ENCODE measurements at regions not wholly inside any gene's neighbourhood (a gene's known extent, or its start where the extent isn't known, plus 50 kb on each side); places are given as distances from the start of the nearest gene placed in this dataset.

DNA sequence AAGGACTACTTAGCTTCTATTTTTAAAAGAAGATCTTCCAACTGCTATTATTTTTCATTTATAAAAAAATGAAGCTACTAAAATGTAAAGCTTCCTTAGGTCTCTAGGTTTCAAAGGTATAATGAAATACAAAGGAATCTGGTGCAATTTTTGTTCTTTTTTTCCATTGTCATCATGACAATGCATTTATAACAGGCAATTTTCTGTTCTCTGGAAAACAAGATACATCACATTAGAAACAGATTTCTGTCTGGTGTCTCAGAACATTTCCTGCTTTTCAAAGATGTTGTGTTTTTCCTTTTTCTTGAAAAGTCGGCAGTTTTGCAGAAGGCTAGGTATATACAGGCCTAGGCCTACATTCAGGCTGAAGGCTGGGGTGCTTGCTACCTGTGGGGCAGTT lies 63.6 kb upstream of the ATP8A1 start:
- no peak overlapping the region for H2AFZ ChIP-seq (ENCODE audit: low read depth, low read length)
- H3K27me3 ChIP-seq (ENCODE audit: insufficient read depth, low read depth, low read length): no peaks in the 10 kb centered on the region
- no peak overlapping the region for H3K4me2 ChIP-seq (ENCODE audit: low read length)
- H3K9me3 ChIP-seq (ENCODE audit: low read length): no peaks in the 10 kb centered on the region
- TF ChIP-seq MXI1 (conservative IDR thresholded peaks at IDR 0.05; ENCODE audit: poor library complexity, severe bottlenecking) (no peak), POLR2AphosphoS5 (IDR thresholded peaks at IDR 0.05) (no peak), TAF1 (IDR thresholded peaks at IDR 0.05; ENCODE audit: low read depth) (no peak), EP300 (conservative IDR thresholded peaks at IDR 0.05; ENCODE audit: poor library complexity, severe bottlenecking) (no peak), SMC3 (conservative IDR thresholded peaks at IDR 0.05; ENCODE audit: poor library complexity) (no peak), EZH2 (IDR thresholded peaks at IDR 0.05; ENCODE audit: borderline replicate concordance, insufficient read depth, low read length, poor library complexity, severe bottlenecking) (no peak), RAD21 (conservative IDR thresholded peaks at IDR 0.05) (no peak)
- TF ChIP-seq, protein P1, sequence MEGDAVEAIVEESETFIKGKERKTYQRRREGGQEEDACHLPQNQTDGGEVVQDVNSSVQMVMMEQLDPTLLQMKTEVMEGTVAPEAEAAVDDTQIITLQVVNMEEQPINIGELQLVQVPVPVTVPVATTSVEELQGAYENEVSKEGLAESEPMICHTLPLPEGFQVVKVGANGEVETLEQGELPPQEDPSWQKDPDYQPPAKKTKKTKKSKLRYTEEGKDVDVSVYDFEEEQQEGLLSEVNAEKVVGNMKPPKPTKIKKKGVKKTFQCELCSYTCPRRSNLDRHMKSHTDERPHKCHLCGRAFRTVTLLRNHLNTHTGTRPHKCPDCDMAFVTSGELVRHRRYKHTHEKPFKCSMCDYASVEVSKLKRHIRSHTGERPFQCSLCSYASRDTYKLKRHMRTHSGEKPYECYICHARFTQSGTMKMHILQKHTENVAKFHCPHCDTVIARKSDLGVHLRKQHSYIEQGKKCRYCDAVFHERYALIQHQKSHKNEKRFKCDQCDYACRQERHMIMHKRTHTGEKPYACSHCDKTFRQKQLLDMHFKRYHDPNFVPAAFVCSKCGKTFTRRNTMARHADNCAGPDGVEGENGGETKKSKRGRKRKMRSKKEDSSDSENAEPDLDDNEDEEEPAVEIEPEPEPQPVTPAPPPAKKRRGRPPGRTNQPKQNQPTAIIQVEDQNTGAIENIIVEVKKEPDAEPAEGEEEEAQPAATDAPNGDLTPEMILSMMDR (IDR thresholded peaks at IDR 0.05; ENCODE audit: poor library complexity, severe bottlenecking): no peak
- TF ChIP-seq, protein P2, sequence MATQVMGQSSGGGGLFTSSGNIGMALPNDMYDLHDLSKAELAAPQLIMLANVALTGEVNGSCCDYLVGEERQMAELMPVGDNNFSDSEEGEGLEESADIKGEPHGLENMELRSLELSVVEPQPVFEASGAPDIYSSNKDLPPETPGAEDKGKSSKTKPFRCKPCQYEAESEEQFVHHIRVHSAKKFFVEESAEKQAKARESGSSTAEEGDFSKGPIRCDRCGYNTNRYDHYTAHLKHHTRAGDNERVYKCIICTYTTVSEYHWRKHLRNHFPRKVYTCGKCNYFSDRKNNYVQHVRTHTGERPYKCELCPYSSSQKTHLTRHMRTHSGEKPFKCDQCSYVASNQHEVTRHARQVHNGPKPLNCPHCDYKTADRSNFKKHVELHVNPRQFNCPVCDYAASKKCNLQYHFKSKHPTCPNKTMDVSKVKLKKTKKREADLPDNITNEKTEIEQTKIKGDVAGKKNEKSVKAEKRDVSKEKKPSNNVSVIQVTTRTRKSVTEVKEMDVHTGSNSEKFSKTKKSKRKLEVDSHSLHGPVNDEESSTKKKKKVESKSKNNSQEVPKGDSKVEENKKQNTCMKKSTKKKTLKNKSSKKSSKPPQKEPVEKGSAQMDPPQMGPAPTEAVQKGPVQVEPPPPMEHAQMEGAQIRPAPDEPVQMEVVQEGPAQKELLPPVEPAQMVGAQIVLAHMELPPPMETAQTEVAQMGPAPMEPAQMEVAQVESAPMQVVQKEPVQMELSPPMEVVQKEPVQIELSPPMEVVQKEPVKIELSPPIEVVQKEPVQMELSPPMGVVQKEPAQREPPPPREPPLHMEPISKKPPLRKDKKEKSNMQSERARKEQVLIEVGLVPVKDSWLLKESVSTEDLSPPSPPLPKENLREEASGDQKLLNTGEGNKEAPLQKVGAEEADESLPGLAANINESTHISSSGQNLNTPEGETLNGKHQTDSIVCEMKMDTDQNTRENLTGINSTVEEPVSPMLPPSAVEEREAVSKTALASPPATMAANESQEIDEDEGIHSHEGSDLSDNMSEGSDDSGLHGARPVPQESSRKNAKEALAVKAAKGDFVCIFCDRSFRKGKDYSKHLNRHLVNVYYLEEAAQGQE (IDR thresholded peaks at IDR 0.05; ENCODE audit: borderline replicate concordance): no peak
- H3K9me2 ChIP-seq (ENCODE audit: insufficient read depth, low read length): no peaks in the 10 kb centered on the region
- no peaks in the 10 kb centered on the region for H4K20me1 ChIP-seq (ENCODE audit: insufficient read depth)
- no peak overlapping the region for H3K9ac ChIP-seq (ENCODE audit: low read length)
- no peaks in the 10 kb centered on the region for H3F3A ChIP-seq (ENCODE audit: insufficient read depth, low read length, poor library complexity, severe bottlenecking)
- no peak overlapping the region for H3K27ac ChIP-seq (ENCODE audit: low read length)
- H3K4me3 ChIP-seq (ENCODE audit: low read length): no peak overlapping the region
- no peaks in the 10 kb centered on the region for H3K79me2 ChIP-seq (replicated peaks; ENCODE audit: insufficient read depth, low read length)
- H3K36me3 ChIP-seq (ENCODE audit: insufficient read depth, low read length): no peaks in the 10 kb centered on the region

DNA sequence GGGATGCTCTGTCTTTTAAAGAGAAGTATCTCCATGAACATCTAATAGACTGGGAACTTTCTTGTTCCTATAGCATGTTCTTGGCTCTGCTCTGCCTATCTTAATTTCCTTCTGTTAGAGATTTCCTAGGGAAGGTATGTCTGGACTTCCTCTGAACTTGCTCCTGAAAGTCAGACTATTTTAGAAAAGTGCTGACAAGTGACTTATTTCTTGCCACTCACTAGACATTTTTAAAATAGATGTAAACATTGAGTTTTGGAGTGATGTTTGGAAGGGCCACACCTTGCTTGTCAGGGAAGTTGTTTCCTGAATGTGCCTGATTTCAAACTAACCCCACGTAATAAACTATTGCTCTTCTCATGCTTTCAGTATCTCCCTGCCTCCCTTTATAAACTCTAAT lies 62.4 kb upstream of the ATP8A1 start:
- TF ChIP-seq SMC3 (conservative IDR thresholded peaks at IDR 0.05; ENCODE audit: poor library complexity): no peak
- no peak for TF ChIP-seq EP300 (conservative IDR thresholded peaks at IDR 0.05; ENCODE audit: poor library complexity, severe bottlenecking)
- no peak for TF ChIP-seq EZH2 (IDR thresholded peaks at IDR 0.05; ENCODE audit: borderline replicate concordance, insufficient read depth, low read length, poor library complexity, severe bottlenecking)
- no peak for TF ChIP-seq MXI1 (conservative IDR thresholded peaks at IDR 0.05; ENCODE audit: poor library complexity, severe bottlenecking)
- TF ChIP-seq, protein P2 (IDR thresholded peaks at IDR 0.05; ENCODE audit: borderline replicate concordance): no peak
- no peak for TF ChIP-seq RAD21 (conservative IDR thresholded peaks at IDR 0.05)
- TF ChIP-seq, protein P1 (IDR thresholded peaks at IDR 0.05; ENCODE audit: poor library complexity, severe bottlenecking): no peak
- no peak for TF ChIP-seq POLR2AphosphoS5 (IDR thresholded peaks at IDR 0.05)
- TF ChIP-seq TAF1 (IDR thresholded peaks at IDR 0.05; ENCODE audit: low read depth): no peak
- H4K20me1 ChIP-seq (ENCODE audit: insufficient read depth): no peaks in the 10 kb centered on the region
- H3K79me2 ChIP-seq (replicated peaks; ENCODE audit: insufficient read depth, low read length): no peaks in the 10 kb centered on the region
- H3K36me3 ChIP-seq (ENCODE audit: insufficient read depth, low read length): no peaks in the 10 kb centered on the region
- H3K9ac ChIP-seq (ENCODE audit: low read length): no peak overlapping the region
- H2AFZ ChIP-seq (ENCODE audit: low read depth, low read length): no peak overlapping the region
- H3K4me3 ChIP-seq (ENCODE audit: low read length): no peak overlapping the region
- no peak overlapping the region for H3K27ac ChIP-seq (ENCODE audit: low read length)
- H3K4me2 ChIP-seq (ENCODE audit: low read length): no peak overlapping the region
- no peaks in the 10 kb centered on the region for H3F3A ChIP-seq (ENCODE audit: insufficient read depth, low read length, poor library complexity, severe bottlenecking)
- no peaks in the 10 kb centered on the region for H3K27me3 ChIP-seq (ENCODE audit: insufficient read depth, low read depth, low read length)
- H3K9me3 ChIP-seq (ENCODE audit: low read length): no peaks in the 10 kb centered on the region
- H3K9me2 ChIP-seq (ENCODE audit: insufficient read depth, low read length): no peaks in the 10 kb centered on the region
